HG03439 (cell line): ENCODE measurements at regions not wholly inside any gene's neighbourhood (a gene's known extent, or its start where the extent isn't known, plus 50 kb on each side); places are given as distances from the start of the nearest gene placed in this dataset.

ENCODE experiments used
- ATAC-seq: cut with Tn5 transposase; IDR thresholded peaks from one replicate; pipeline ENCODE4 v1.9.1; 2021; ENCODE audit warnings: mild to moderate bottlenecking, moderate library complexity; ENCODE audit not compliant: unreplicated experiment

- ATAC-seq: no peak
Observed at GRCh38 chr6:146886587-146887446, 288.0 kb downstream of the ADGB start.

- no peak for ATAC-seq
Observed at GRCh38 chr6:146887447-146888077, 288.8 kb downstream of the ADGB start.

- no peak for ATAC-seq
Observed at GRCh38 chr6:146889303-146889702, 290.5 kb downstream of the ADGB start.

GRCh38 chr6:146890172-146890571 is 291.4 kb downstream of the ADGB start:
- ATAC-seq: no peak

- no peak for ATAC-seq
Observed at GRCh38 chr6:146890644-146891434, 292.1 kb downstream of the ADGB start.

GRCh38 chr6:146891615-146892265 is 293.0 kb downstream of the ADGB start:
- no peak for ATAC-seq

GRCh38 chr6:146892283-146892612 is 293.5 kb downstream of the ADGB start:
- ATAC-seq: no peak

- no peak for ATAC-seq
Observed at GRCh38 chr6:146892613-146893401, 294.0 kb downstream of the ADGB start.

GRCh38 chr6:146893690-146894089 is 294.9 kb downstream of the ADGB start:
- no peak for ATAC-seq

GRCh38 chr6:146894624-146895023 is 295.9 kb downstream of the ADGB start:
- no peak for ATAC-seq

GRCh38 chr6:146895101-146895771 is 296.5 kb downstream of the ADGB start:
- no peak for ATAC-seq

- ATAC-seq: no peak
Observed at GRCh38 chr6:146895772-146896061, 296.9 kb downstream of the ADGB start.

- ATAC-seq: no peak
Observed at GRCh38 chr6:146896062-146896813, 297.5 kb downstream of the ADGB start.

GRCh38 chr6:146896960-146897701 is 298.4 kb downstream of the ADGB start:
- ATAC-seq: no peak

- ATAC-seq: no peak
Observed at GRCh38 chr6:146898069-146898887, 299.5 kb downstream of the ADGB start.

GRCh38 chr6:146898888-146899227 is 300.1 kb downstream of the ADGB start:
- no peak for ATAC-seq

GRCh38 chr6:146901940-146902816 is 302.0 kb upstream of the STXBP5 start:
- ATAC-seq: no peak
